ENCODE measurements at regions not wholly inside any gene's neighbourhood (a gene's known extent, or its start where the extent isn't known, plus 50 kb on each side); places are given as distances from the start of the nearest gene placed in this dataset.

DNA sequence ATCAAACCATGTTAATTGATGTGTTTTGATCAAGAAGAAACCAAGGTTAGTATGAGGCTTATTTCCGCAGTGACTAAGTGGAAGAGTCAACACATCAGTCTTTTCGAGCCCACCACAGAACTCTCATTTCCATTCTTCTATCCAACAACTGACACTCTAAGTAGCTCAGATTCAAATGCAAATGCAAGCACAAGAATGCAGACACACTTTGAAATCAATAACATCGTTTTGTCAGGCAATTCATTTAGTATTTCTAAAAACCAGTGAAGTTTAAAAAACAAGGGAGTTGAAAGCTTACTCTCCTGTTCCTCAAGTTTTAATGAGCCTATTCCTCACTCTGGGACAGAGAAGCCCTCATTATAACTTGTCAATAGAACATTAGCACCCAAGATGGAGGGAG is 433.1 kb downstream of the ZIC3 start:
- H3K4me3 Mint-ChIP-seq = no peak overlapping the region
- H3K9me3 Mint-ChIP-seq = peaks cover 18% of the 10 kb centered on the region

DNA sequence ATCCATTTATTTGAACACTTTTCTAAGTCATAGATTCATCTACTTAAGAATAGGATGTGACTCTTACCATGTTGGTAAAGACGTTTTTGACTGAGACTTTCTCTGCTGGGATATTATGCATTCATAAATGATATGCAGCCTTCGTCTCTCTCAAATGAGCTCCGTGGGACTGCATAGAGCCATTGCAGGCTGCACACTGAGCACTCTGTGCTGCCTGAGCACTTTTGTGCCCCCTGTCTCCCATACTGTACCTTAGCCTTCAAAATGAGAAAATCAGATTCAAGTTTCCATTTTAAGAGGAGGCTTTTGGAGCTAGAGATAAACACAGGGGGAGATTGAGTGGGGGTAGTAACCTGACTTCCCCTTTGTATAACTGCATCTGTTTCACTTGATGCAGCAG is 433.6 kb downstream of the ZIC3 start:
- H3K27me3 Mint-ChIP-seq (ENCODE audit: insufficient read depth) = no peaks in the 10 kb centered on the region
- no peaks in the 10 kb centered on the region for H3K36me3 Mint-ChIP-seq (ENCODE audit: low read depth)
- peaks cover 18% of the 10 kb centered on the region for H3K9me3 Mint-ChIP-seq
- H3K4me3 Mint-ChIP-seq = no peak overlapping the region
- no peak overlapping the region for H3K27ac Mint-ChIP-seq
- H3K4me1 Mint-ChIP-seq (ENCODE audit: low read depth) = no peaks in the 10 kb centered on the region
- no peak for DNase-seq
- TF ChIP-seq, protein P1, sequence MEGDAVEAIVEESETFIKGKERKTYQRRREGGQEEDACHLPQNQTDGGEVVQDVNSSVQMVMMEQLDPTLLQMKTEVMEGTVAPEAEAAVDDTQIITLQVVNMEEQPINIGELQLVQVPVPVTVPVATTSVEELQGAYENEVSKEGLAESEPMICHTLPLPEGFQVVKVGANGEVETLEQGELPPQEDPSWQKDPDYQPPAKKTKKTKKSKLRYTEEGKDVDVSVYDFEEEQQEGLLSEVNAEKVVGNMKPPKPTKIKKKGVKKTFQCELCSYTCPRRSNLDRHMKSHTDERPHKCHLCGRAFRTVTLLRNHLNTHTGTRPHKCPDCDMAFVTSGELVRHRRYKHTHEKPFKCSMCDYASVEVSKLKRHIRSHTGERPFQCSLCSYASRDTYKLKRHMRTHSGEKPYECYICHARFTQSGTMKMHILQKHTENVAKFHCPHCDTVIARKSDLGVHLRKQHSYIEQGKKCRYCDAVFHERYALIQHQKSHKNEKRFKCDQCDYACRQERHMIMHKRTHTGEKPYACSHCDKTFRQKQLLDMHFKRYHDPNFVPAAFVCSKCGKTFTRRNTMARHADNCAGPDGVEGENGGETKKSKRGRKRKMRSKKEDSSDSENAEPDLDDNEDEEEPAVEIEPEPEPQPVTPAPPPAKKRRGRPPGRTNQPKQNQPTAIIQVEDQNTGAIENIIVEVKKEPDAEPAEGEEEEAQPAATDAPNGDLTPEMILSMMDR (IDR thresholded peaks at IDR 0.05) = no peak

More for the DNA sequence above, 433.1 kb downstream of the ZIC3 start:
- no peaks in the 10 kb centered on the region for H3K36me3 Mint-ChIP-seq (ENCODE audit: low read depth)
- TF ChIP-seq, protein P1 (IDR thresholded peaks at IDR 0.05) = no peak
- H3K27ac Mint-ChIP-seq = no peak overlapping the region
- H3K4me1 Mint-ChIP-seq (ENCODE audit: low read depth) = no peaks in the 10 kb centered on the region
- no peaks in the 10 kb centered on the region for H3K27me3 Mint-ChIP-seq (ENCODE audit: insufficient read depth)
- no peak for DNase-seq

DNA sequence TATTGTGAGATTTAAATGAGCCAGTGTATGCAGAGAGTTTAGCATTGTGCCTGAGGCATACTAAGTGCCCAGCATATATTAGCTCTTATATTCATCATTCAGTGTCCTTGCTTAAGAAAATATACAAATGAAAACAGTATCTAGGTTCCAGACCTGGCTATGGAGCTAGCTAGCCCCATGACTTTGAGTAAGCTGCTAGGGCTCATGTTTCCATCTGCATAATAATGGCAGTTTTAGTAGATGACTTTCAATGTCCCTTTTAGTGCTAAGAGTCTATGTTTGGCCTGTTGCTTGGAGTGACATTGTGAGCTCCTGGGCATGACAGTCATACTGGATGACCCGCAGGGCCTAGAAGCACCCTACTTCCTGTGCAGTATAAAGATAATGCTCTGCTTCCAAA is 435.3 kb downstream of the ZIC3 start:
- TF ChIP-seq, protein P1 (IDR thresholded peaks at IDR 0.05) = no peak
- Mint-ChIP-seq H3K4me1 (ENCODE audit: low read depth) (no peaks in the 10 kb centered on the region), H3K4me3 (no peak overlapping the region), H3K27me3 (ENCODE audit: insufficient read depth) (no peaks in the 10 kb centered on the region), H3K9me3 (peaks cover 11% of the 10 kb centered on the region), H3K36me3 (ENCODE audit: low read depth) (no peaks in the 10 kb centered on the region), H3K27ac (no peak overlapping the region)
- DNase-seq = no peak

DNA sequence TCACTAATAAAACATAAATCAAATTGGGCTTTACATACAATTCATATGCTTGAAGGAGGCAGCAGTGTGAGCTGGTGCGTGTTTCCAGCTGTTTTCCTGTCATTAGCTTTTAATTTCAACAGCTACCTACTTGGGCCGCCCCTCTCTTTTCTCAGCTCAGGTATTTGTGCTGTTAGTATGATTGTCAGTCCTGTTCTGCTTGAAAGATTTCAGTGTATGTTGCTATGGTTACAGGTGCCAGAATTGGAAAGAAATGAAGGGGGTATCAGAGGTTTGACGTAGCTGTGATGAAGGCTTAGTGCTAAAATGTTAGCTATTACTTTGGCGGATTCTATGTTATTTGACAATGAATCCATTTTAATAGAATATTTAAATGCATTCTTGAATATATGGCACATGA is 440.3 kb downstream of the ZIC3 start:
- no peaks in the 10 kb centered on the region for H3K27me3 Mint-ChIP-seq (ENCODE audit: insufficient read depth)
- no peaks in the 10 kb centered on the region for H3K36me3 Mint-ChIP-seq (ENCODE audit: low read depth)
- TF ChIP-seq, protein P1 (IDR thresholded peaks at IDR 0.05) = no peak
- no peaks in the 10 kb centered on the region for H3K4me1 Mint-ChIP-seq (ENCODE audit: low read depth)
- H3K27ac Mint-ChIP-seq = no peak overlapping the region
- peaks cover 14% of the 10 kb centered on the region; the same call in 1 of the 2 replicates for H3K9me3 Mint-ChIP-seq
- DNase-seq = no peak
- no peak overlapping the region for H3K4me3 Mint-ChIP-seq

DNA sequence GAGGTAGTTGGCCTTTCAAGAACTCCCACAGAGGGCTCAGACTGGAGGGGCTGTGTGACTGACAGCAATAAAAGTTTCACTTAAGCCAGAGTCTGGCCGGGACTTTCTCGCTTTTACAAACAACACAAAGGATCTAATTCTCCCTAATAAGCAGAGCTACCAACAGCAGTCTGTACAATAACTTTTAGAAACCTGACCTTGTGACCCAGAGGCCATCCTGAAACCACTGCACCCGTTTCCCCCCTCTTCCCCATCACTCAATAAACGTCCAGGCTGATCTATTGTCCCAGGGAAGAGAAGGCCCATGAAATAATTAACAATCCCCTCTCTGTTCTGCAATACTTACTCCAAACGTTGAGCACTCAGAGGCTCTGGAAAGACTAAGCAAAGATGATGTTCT is 442.4 kb downstream of the ZIC3 start:
- DNase-seq = no peak
- no peak overlapping the region for H3K4me3 Mint-ChIP-seq
- no peak overlapping the region for H3K27ac Mint-ChIP-seq
- H3K27me3 Mint-ChIP-seq (ENCODE audit: insufficient read depth) = no peaks in the 10 kb centered on the region
- peaks cover 14% of the 10 kb centered on the region; the same call in 1 of the 2 replicates for H3K9me3 Mint-ChIP-seq
- no peaks in the 10 kb centered on the region for H3K4me1 Mint-ChIP-seq (ENCODE audit: low read depth)
- TF ChIP-seq, protein P1 (IDR thresholded peaks at IDR 0.05) = no peak
- no peaks in the 10 kb centered on the region for H3K36me3 Mint-ChIP-seq (ENCODE audit: low read depth)

DNA sequence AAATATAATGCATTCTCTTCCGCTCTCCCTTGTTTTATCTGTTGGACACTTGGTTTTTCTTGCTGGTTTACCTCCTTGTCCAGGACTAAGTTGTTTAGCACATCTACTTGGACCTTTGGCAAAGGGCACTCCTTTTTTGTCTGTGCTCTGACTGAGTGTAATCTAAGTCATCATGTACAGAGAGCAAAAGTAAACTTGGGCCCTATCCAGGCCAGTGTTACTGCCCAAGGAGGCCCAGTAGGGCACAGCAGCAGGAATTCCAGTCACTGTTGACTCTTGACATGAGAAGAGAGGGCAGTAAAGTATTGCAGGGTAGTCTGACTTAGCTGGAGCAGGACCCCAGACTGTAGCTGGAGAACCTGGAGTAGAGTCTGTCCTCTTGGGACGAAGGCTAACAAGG is 445.5 kb downstream of the ZIC3 start:
- TF ChIP-seq, protein P1 (IDR thresholded peaks at IDR 0.05) = no peak
- DNase-seq = no peak
- H3K4me3 Mint-ChIP-seq = no peak overlapping the region
- H3K27ac Mint-ChIP-seq = no peak overlapping the region
- H3K27me3 Mint-ChIP-seq (ENCODE audit: insufficient read depth) = no peaks in the 10 kb centered on the region
- H3K4me1 Mint-ChIP-seq (ENCODE audit: low read depth) = no peaks in the 10 kb centered on the region
- peaks cover 14% of the 10 kb centered on the region; the same call in 1 of the 2 replicates for H3K9me3 Mint-ChIP-seq
- H3K36me3 Mint-ChIP-seq (ENCODE audit: low read depth) = no peaks in the 10 kb centered on the region

All from HFFc6 (cell line).